ENCODE measurements at regions not wholly inside any gene's neighbourhood (a gene's known extent, or its start where the extent isn't known, plus 50 kb on each side); places are given as distances from the start of the nearest gene placed in this dataset.

DNA sequence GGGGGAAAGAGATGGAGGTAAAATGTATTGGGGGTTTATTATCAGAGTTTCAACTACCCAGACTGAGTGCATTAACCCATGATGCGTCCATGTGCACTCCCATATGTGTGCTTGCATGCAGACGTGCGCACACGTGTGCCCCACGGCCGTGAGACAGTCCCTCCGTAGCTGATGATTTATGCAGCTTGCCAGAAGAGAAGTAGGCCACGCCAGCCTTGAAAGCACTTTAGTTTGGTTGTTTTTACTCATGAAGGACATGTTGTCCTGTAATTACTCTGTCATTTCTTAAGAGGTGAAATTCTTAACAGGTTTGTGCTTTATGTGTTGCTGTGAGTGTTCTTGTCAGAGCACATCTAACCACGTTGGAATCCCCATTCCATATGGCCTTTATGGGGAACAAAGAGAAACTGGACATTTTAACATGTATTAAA is 467.8 kb downstream of the LMO4 start:
- no peak overlapping the region for H3K9ac ChIP-seq (ENCODE audit: low read depth, low read length)
- no peak overlapping the region for H3K27ac ChIP-seq (ENCODE audit: low read depth, low read length)
- no peak overlapping the region for H3K4me3 ChIP-seq (ENCODE audit: low read depth, low read length)

DNA sequence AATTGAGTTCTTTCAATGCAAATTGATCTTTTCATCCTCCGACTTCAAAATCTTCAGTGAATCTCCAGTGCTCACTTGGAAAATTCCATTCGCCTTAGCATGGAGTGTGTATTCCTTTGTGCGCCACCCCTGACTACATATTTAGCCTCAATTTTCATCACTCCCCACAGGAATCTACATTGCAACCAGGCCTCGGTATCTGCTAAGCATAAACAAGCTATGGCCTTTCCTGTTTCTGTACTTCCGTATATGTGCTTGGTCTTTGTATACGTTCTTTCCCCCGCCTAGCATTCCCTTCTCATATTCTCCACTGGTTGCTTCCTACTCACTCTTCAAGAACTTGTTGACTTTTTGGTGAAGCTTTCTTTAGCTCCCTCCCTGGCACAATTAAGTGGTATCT is 470.8 kb downstream of the LMO4 start:
- no peak overlapping the region for H3K27ac ChIP-seq (ENCODE audit: low read depth, low read length)
- H3K27me3 ChIP-seq (ENCODE audit: control insufficient read depth, insufficient read depth, low read length) = no peaks in the 10 kb centered on the region
- no peak overlapping the region for H3K4me3 ChIP-seq (ENCODE audit: low read depth, low read length)
- H3K9me3 ChIP-seq (ENCODE audit: control insufficient read depth, insufficient read depth, low read length) = no peaks in the 10 kb centered on the region
- H3K9ac ChIP-seq (ENCODE audit: low read depth, low read length) = no peak overlapping the region
- no peaks in the 10 kb centered on the region for H3K36me3 ChIP-seq (ENCODE audit: control insufficient read depth, insufficient read depth, low read length)
- peaks cover 8% of the 10 kb centered on the region for H3K4me1 ChIP-seq (ENCODE audit: control insufficient read depth, insufficient read depth, low read length)

More for the DNA sequence above, 467.8 kb downstream of the LMO4 start:
- no peaks in the 10 kb centered on the region for H3K9me3 ChIP-seq (ENCODE audit: control insufficient read depth, insufficient read depth, low read length)
- no peaks in the 10 kb centered on the region for H3K27me3 ChIP-seq (ENCODE audit: control insufficient read depth, insufficient read depth, low read length)
- peaks cover 8% of the 10 kb centered on the region for H3K4me1 ChIP-seq (ENCODE audit: control insufficient read depth, insufficient read depth, low read length)
- no peaks in the 10 kb centered on the region for H3K36me3 ChIP-seq (ENCODE audit: control insufficient read depth, insufficient read depth, low read length)

DNA sequence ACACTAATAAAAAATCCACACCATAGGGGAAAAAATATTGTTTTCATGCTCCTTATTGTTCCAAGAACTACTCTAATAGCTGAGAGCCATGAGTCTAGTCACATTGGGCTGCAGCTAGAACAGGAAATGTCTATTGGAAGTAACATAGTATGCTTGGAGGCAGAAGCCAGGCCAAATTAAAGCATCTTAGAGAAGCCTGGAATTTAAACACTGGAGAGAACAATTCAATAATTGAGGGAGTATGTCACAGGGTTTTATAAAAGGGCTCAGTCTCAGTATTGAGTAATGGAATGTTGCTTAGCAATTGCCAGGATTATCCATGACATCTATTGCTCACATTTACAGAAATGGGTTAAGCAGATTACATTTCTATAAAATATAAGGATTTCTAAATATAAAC is 471.3 kb downstream of the LMO4 start:
- H3K9me3 ChIP-seq (ENCODE audit: control insufficient read depth, insufficient read depth, low read length) = no peaks in the 10 kb centered on the region
- no peak overlapping the region for H3K27ac ChIP-seq (ENCODE audit: low read depth, low read length)
- H3K27me3 ChIP-seq (ENCODE audit: control insufficient read depth, insufficient read depth, low read length) = no peaks in the 10 kb centered on the region
- no peaks in the 10 kb centered on the region for H3K36me3 ChIP-seq (ENCODE audit: control insufficient read depth, insufficient read depth, low read length)
- H3K9ac ChIP-seq (ENCODE audit: low read depth, low read length) = no peak overlapping the region
- peaks cover 8% of the 10 kb centered on the region for H3K4me1 ChIP-seq (ENCODE audit: control insufficient read depth, insufficient read depth, low read length)
- no peak overlapping the region for H3K4me3 ChIP-seq (ENCODE audit: low read depth, low read length)

DNA sequence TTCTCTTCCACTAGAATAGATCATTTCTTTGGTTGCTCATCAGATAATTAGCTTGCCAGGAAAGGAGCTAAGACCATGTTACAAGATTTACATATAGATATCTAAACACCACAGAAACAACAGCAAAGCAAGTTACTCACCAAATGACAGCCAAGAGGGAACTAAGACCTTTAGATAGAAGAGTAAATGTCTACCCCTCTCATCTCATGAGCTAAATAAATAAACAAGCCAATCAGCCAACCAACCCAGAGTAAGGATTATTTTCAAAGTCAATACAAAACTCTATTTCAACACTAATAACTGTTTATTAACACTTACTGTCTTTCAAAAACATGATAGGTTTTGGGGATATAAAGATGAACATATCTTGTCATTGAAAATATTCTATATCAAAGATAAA is 474.7 kb downstream of the LMO4 start:
- H3K9me3 ChIP-seq (ENCODE audit: control insufficient read depth, insufficient read depth, low read length) = no peaks in the 10 kb centered on the region
- no peaks in the 10 kb centered on the region for H3K27me3 ChIP-seq (ENCODE audit: control insufficient read depth, insufficient read depth, low read length)
- no peaks in the 10 kb centered on the region for H3K36me3 ChIP-seq (ENCODE audit: control insufficient read depth, insufficient read depth, low read length)
- H3K4me3 ChIP-seq (ENCODE audit: low read depth, low read length) = no peak overlapping the region
- H3K9ac ChIP-seq (ENCODE audit: low read depth, low read length) = no peak overlapping the region
- H3K27ac ChIP-seq (ENCODE audit: low read depth, low read length) = no peak overlapping the region
- no peaks in the 10 kb centered on the region for H3K4me1 ChIP-seq (ENCODE audit: control insufficient read depth, insufficient read depth, low read length)

DNA sequence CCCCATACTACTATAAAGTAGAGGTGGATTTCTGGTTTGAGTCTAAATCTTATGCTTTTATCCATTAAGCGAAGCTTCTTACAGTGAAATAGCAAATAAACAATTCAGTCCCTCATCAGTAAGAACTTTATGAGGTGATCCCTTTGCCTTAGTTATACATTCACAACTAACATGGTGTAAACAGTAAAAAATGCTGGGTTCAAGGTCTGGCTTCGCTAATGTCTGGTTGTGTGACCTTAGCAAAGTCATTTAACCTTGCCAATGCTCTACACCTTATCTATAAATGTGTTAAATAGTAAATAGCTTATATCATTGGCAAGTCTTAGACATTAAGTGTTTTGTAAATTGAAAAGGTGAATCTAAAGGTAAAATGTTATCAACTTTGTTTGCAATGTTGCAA is 475.4 kb downstream of the LMO4 start:
- H3K27me3 ChIP-seq (ENCODE audit: control insufficient read depth, insufficient read depth, low read length) = no peaks in the 10 kb centered on the region
- no peaks in the 10 kb centered on the region for H3K4me1 ChIP-seq (ENCODE audit: control insufficient read depth, insufficient read depth, low read length)
- no peak overlapping the region for H3K4me3 ChIP-seq (ENCODE audit: low read depth, low read length)
- H3K9ac ChIP-seq (ENCODE audit: low read depth, low read length) = no peak overlapping the region
- H3K36me3 ChIP-seq (ENCODE audit: control insufficient read depth, insufficient read depth, low read length) = no peaks in the 10 kb centered on the region
- H3K9me3 ChIP-seq (ENCODE audit: control insufficient read depth, insufficient read depth, low read length) = no peaks in the 10 kb centered on the region
- no peak overlapping the region for H3K27ac ChIP-seq (ENCODE audit: low read depth, low read length)

DNA sequence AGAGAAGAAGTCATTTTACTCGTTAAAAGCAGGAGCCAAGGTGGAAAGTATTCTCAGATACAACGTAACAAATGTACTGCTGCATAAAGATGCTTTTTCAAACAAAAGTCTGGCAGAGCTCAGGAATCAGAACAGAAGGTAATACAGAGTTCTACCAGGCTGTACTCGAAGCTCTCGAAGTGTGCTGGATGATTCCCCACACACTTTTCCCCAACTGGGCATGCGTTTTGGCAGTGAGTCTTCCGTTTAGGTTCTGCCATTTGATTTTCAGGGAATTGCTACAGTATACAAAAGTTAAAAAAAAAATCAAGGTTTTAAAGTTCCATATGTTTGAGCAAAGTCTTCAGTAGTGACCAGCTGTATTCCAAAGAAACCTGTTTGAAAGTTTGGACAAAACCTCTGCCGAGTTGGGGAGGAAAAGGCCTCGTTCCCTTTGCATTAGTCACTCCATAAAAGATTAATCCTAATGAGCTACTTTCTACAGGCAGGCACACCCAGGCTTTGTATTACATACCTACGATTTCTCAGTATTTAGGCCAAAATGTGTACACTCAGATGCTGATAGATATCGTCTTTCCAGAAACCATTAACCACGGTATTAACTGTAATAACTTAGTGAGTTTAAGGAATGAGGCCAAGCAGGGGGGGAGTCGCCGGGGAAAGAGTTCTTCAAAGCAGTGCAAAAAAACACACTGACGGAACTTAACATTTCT is 477.1 kb downstream of the LMO4 start:
- Histone ChIP-seq H3K4me3 (ENCODE audit: low read depth, low read length) (no peak overlapping the region), H3K27ac (ENCODE audit: low read depth, low read length) (no peak overlapping the region), H3K9ac (ENCODE audit: low read depth, low read length) (no peak overlapping the region), H3K36me3 (ENCODE audit: control insufficient read depth, insufficient read depth, low read length) (no peaks in the 10 kb centered on the region), H3K4me1 (ENCODE audit: control insufficient read depth, insufficient read depth, low read length) (no peaks in the 10 kb centered on the region), H3K27me3 (ENCODE audit: control insufficient read depth, insufficient read depth, low read length) (no peaks in the 10 kb centered on the region), H3K9me3 (ENCODE audit: control insufficient read depth, insufficient read depth, low read length) (no peaks in the 10 kb centered on the region)

DNA sequence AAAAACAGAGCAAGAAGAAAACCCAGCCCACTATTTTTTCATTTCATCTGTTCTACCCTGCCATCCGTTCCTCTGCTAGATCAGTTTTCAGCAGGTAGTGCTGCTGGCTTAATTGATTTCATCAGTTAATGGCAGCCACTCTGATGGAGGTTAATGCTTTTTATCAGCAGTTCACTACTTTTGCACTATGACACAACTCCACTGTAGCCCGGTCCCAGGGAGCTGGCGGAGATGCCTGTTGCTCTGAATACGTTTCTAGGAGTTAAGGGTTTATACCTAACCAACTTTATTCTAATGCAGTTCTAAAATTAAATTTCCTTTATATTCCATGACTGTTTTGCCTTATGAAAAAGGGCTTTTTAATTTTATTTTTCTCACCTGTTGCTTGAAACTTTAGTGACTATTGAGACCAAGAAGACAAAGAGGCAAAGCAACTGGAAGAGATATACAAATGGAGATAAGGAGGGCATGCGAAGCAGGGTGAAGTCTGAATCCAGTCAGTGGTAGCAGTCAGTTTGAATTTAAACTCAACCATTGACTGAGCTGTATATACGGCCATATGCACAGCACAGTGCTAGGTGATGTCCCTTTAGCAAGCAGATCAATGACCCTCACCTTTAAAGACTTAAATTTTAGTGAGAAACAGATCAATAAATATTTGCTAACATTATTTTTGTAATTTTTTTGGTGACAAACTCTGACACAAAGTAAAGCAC is 477.9 kb downstream of the LMO4 start:
- no peak overlapping the region for H3K4me3 ChIP-seq (ENCODE audit: low read depth, low read length)
- no peak overlapping the region for H3K27ac ChIP-seq (ENCODE audit: low read depth, low read length)
- no peak overlapping the region for H3K9ac ChIP-seq (ENCODE audit: low read depth, low read length)

DNA sequence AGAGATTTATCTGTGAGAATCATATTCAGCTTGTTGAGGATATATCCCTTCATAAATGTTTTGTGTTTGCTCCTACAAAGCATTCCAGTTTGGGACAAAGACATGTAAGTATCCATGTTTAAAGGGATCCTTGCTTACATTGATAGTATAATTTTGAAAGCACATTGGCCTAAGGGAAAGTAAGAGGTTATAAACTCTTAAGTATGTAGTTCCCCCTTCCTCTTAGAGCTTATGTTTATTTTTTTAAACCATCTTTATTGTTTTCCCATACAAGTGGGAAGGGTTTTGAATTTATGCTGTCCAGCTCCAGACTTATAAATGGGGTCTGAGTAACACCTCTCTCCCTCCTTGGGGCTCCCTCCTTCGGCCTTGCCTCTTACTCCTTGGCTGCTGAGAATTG is 481.5 kb downstream of the LMO4 start:
- Histone ChIP-seq H3K9ac (ENCODE audit: low read depth, low read length) (no peak overlapping the region), H3K4me1 (ENCODE audit: control insufficient read depth, insufficient read depth, low read length) (no peaks in the 10 kb centered on the region), H3K36me3 (ENCODE audit: control insufficient read depth, insufficient read depth, low read length) (no peaks in the 10 kb centered on the region), H3K9me3 (ENCODE audit: control insufficient read depth, insufficient read depth, low read length) (no peaks in the 10 kb centered on the region), H3K27ac (ENCODE audit: low read depth, low read length) (no peak overlapping the region), H3K4me3 (ENCODE audit: low read depth, low read length) (no peak overlapping the region), H3K27me3 (ENCODE audit: control insufficient read depth, insufficient read depth, low read length) (no peaks in the 10 kb centered on the region)

More for the DNA sequence above, 477.9 kb downstream of the LMO4 start:
- H3K36me3 ChIP-seq (ENCODE audit: control insufficient read depth, insufficient read depth, low read length) = no peaks in the 10 kb centered on the region
- H3K4me1 ChIP-seq (ENCODE audit: control insufficient read depth, insufficient read depth, low read length) = no peaks in the 10 kb centered on the region
- no peaks in the 10 kb centered on the region for H3K27me3 ChIP-seq (ENCODE audit: control insufficient read depth, insufficient read depth, low read length)
- no peaks in the 10 kb centered on the region for H3K9me3 ChIP-seq (ENCODE audit: control insufficient read depth, insufficient read depth, low read length)

DNA sequence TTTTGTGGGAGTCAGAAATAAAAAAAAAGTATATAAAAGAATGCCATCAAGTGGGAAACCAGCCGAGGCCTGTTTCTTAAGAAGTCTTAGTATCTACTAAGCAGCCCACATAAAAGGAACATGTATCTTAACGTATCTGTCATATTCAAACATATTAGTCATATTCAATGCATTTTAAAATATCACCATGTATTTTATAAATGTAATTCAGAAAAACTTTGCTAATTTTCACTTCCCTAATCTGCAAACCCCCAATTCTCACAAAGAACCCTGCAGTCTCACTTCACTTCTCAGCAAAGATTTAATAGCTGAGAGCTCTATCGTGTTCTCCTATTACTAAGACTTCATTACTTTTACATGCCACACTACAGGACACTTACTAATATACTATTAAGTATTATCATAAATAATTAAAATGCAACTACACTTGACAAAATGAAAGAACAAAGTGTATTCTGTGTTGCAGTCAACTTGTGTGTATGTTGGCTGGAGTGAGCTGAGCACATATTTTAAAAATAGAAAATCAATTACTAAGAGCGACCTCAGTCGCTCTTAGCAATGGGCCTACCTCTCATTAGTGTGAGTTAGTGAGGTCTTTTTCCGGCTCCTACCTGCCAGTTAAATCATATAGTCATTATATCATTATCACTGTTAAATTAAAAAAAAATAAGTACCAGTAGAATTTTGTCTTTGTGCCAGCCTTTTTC is 484.3 kb downstream of the LMO4 start:
- H3K4me1 ChIP-seq (ENCODE audit: control insufficient read depth, insufficient read depth, low read length) = no peaks in the 10 kb centered on the region
- no peak overlapping the region for H3K4me3 ChIP-seq (ENCODE audit: low read depth, low read length)
- no peak overlapping the region for H3K27ac ChIP-seq (ENCODE audit: low read depth, low read length)
- no peaks in the 10 kb centered on the region for H3K9me3 ChIP-seq (ENCODE audit: control insufficient read depth, insufficient read depth, low read length)
- H3K36me3 ChIP-seq (ENCODE audit: control insufficient read depth, insufficient read depth, low read length) = no peaks in the 10 kb centered on the region
- no peaks in the 10 kb centered on the region for H3K27me3 ChIP-seq (ENCODE audit: control insufficient read depth, insufficient read depth, low read length)
- H3K9ac ChIP-seq (ENCODE audit: low read depth, low read length) = no peak overlapping the region

DNA sequence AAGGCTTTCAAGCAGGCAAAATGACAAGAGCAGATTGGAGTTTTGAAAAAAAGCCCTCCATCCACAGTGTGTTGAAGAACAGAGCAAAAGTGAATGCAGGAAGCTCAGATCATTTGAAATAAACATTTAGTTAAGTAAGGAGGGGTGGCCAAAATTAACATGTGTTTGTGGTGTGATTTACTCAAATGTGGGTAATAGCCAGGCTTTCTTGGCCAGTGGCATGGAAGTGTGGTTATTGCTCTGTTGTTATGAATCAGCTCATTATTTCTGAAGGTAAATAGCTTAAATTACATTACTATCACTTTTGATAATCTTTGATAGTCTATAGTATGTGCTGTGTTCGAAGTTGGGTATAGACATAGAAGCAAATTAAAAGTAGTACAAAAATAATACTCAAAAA is 485.9 kb downstream of the LMO4 start:
- Histone ChIP-seq H3K4me3 (ENCODE audit: low read depth, low read length) (no peak overlapping the region), H3K4me1 (ENCODE audit: control insufficient read depth, insufficient read depth, low read length) (no peaks in the 10 kb centered on the region), H3K9ac (ENCODE audit: low read depth, low read length) (no peak overlapping the region), H3K9me3 (ENCODE audit: control insufficient read depth, insufficient read depth, low read length) (no peaks in the 10 kb centered on the region), H3K36me3 (ENCODE audit: control insufficient read depth, insufficient read depth, low read length) (no peaks in the 10 kb centered on the region), H3K27me3 (ENCODE audit: control insufficient read depth, insufficient read depth, low read length) (no peaks in the 10 kb centered on the region), H3K27ac (ENCODE audit: low read depth, low read length) (no peak overlapping the region)

DNA sequence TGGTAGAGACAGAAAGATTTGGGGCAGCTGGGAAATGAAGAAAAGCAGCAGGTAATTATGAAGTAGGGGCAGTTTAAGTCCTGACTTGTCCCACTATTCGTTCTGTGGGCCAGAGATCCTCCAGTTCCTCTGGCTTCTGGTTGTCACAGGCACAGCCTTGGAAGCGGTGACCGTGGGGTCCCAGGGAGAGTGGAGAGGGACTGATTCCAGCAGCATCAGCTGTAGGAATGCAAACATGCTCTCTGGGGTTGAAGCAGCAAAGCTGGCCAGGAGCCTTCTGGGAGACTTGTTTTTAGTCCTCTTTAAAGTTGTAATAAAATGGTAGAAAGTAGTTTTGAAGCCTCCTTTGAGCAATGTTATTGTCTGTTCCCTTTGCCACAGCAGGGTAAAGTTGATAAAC is 488.0 kb downstream of the LMO4 start:
- no peaks in the 10 kb centered on the region for H3K9me3 ChIP-seq (ENCODE audit: control insufficient read depth, insufficient read depth, low read length)
- no peaks in the 10 kb centered on the region for H3K36me3 ChIP-seq (ENCODE audit: control insufficient read depth, insufficient read depth, low read length)
- H3K27me3 ChIP-seq (ENCODE audit: control insufficient read depth, insufficient read depth, low read length) = no peaks in the 10 kb centered on the region
- H3K4me1 ChIP-seq (ENCODE audit: control insufficient read depth, insufficient read depth, low read length) = peaks cover 7% of the 10 kb centered on the region; the same call in 1 of the 2 replicates
- no peak overlapping the region for H3K9ac ChIP-seq (ENCODE audit: low read depth, low read length)
- H3K27ac ChIP-seq (ENCODE audit: low read depth, low read length) = no peak overlapping the region
- H3K4me3 ChIP-seq (ENCODE audit: low read depth, low read length) = no peak overlapping the region

All from HUES48 (cell line).